Astrocyte of the spinal cord (primary cell): ENCODE measurements at regions not wholly inside any gene's neighbourhood (a gene's known extent, or its start where the extent isn't known, plus 50 kb on each side); places are given as distances from the start of the nearest gene placed in this dataset.

Experiments
- DNase-seq: peaks from one replicate; pipeline ENCODE4 v3.0.0; 2011; ENCODE audit warnings: low read depth, low spot score
- H3K4me3 ChIP-seq: 2 replicates; pipeline ENCODE4 v1.5.1; 2011; ENCODE audit warnings: low read depth, mild to moderate bottlenecking, low read length, moderate library complexity
- in situ Hi-C: cut with HindIII; loops from 2 replicates; pipeline ENCODE4 v1.10.0; 2017; ENCODE audit warnings: low sequenced_read_pairs
- TF ChIP-seq, protein P1 (sequence below): IDR thresholded peaks from 2 replicates; pipeline ENCODE4 v1.5.1; 2012; ENCODE audit warnings: low read depth, mild to moderate bottlenecking, low read length, inconsistent platforms

DNA sequence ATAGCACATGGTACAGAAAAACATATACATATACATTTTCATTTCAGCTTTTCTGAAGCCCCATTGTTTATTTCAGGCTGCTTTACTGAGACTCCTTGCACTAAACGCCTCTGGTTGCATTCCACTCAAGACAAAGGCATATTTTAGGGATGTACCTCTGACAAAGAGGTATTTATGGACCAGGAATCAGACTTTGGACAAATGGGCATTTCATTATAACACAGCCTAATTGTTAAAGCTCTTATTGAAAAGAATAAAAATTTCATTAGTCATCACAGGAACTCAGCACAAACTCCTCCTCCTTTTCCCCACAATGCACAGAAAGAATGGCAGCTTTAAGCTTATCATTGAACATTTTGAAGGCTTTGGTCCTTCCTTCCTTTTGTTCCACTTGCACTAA, 62.9 kb upstream of the UGT8 start:
- TF ChIP-seq, protein P1, sequence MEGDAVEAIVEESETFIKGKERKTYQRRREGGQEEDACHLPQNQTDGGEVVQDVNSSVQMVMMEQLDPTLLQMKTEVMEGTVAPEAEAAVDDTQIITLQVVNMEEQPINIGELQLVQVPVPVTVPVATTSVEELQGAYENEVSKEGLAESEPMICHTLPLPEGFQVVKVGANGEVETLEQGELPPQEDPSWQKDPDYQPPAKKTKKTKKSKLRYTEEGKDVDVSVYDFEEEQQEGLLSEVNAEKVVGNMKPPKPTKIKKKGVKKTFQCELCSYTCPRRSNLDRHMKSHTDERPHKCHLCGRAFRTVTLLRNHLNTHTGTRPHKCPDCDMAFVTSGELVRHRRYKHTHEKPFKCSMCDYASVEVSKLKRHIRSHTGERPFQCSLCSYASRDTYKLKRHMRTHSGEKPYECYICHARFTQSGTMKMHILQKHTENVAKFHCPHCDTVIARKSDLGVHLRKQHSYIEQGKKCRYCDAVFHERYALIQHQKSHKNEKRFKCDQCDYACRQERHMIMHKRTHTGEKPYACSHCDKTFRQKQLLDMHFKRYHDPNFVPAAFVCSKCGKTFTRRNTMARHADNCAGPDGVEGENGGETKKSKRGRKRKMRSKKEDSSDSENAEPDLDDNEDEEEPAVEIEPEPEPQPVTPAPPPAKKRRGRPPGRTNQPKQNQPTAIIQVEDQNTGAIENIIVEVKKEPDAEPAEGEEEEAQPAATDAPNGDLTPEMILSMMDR = no peak
- H3K4me3 ChIP-seq = no peak overlapping the region
- no peak for DNase-seq
- in situ Hi-C loops = no loop called here

DNA sequence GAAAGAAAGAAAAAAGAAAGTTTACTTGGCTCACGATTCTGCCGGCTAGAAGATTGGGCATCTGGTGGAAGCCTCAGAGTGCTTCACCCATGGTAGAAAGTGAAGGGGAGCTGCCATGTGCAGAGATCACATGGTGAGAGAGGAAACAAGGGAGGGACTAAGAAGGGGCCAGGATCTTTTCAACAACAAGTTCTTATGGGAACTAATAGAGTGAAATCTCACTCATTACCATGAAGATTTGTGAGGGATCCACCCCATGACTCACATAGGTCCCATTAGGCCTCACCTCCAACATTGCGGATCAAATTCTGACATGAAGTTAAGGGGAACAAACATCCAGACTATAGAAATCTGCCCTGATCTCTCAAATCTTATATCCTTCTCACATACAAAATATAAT, 61.3 kb upstream of the UGT8 start:
- in situ Hi-C loops = no loop called here
- DNase-seq = no peak
- no peak overlapping the region for H3K4me3 ChIP-seq
- TF ChIP-seq, protein P1 = no peak

DNA sequence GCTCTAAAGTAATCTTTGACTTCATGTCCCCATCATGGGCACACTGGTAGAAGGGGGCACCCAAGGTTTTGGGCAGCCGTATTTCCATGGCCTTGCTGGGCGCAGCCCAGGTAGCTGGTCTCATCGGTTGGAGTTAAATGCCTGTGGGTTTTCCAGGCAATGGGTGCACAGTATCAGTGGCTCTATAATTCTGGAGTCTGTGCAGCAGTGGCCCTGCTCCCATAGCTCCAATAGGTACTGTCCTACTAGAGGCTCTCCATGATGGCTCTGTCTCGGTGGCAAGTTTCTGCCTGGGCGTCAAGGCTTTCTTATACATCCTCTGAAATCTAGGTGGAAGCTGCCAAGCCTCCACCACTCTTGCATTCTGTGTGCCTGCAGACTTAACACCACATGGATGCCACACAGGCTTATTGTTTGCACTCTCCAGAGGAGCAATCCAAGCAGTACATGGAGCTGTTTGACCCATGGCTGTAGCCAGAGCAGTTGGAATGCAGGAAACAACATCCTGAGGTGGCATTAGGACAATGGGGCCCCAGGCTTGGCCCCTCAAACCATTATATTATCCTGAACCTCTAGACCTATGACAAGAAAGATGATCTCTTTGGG, 60.5 kb upstream of the UGT8 start:
- TF ChIP-seq, protein P1 = no peak
- DNase-seq = no peak
- in situ Hi-C loops = no loop called here
- H3K4me3 ChIP-seq = no peak overlapping the region

DNA sequence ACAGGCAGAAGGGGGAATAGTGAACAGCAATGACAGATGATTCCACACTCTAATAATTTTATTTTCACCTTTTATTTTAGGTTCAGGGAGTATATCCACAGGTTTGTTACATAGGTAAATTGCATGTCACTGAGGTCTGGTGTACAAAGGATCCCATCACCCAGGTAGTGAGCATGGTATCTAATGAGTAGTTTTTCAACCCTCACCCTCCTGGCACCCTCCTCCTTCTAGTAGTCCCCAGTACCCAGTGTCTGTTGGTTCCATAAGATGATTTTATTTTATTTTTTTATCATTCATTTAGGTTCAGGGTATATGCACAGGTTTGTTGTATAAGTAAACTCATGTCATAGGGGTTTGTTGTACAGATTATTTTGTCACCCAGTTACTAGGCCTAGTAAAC, 58.6 kb upstream of the UGT8 start:
- no peak overlapping the region for H3K4me3 ChIP-seq

DNA sequence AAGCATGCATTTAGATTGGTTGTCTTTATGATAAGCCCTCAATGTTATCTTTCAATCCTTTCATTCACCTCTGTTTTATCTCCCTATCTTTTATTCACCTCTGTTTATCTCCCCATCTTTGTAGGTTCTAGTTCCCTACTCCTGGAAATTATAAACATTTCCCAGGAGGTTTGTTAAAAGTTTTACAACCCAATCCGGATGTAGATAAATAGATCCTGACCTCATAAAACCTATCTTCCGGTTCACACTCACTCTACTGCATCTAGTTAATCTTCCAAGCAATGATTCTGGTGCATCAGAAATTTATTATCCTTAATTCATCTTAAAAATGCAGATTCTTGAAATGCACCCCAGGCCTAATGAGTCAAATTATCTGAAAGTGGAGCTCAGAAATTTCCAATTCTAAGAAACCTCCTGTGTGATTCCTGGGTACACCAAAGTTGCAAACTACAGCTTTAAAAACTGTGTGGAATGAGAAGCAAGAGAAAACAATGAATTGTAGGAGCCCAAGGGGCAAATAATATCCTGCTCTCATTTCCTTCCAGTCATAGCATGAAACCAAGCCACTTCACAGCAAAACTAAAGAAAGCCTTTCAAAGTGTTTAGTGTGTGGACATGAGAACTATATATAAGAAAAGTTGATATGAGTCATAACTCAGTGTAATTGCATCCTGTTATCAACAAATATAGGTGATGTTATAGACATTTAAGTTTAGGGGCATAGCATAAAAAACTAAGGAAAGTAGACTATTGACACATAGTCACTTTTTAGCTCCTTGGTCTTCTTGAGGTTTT, 51.1 kb upstream of the UGT8 start:
- in situ Hi-C loops = no loop called here
- TF ChIP-seq, protein P1 = no peak

More for the DNA sequence above, 58.6 kb upstream of the UGT8 start:
- TF ChIP-seq, protein P1 = no peak
- DNase-seq = no peak
- in situ Hi-C loops = no loop called here

More for the DNA sequence above, 51.1 kb upstream of the UGT8 start:
- no peak overlapping the region for H3K4me3 ChIP-seq
- DNase-seq = no peak
